PFSK-1 (cell line): ENCODE measurements at regions not wholly inside any gene's neighbourhood (a gene's known extent, or its start where the extent isn't known, plus 50 kb on each side); places are given as distances from the start of the nearest gene placed in this dataset.

Experiments used
- POLR2AphosphoS5 ChIP-seq: IDR thresholded peaks from 2 replicates; pipeline ENCODE4 v1.6.1; 2012; ENCODE audit warnings: low read depth, mild to moderate bottlenecking, control low read depth, low read length, moderate library complexity
- SIN3A ChIP-seq: IDR thresholded peaks from 2 replicates; pipeline ENCODE4 v1.6.1; 2012; ENCODE audit warnings: mild to moderate bottlenecking, low read length, moderate library complexity, borderline replicate concordance; ENCODE audit not compliant: insufficient read depth

GRCh38 chr10:62457196-62457595 lies 83.0 kb downstream of the ZNF365 start:
- TF ChIP-seq SIN3A, result no peak
- no peak for TF ChIP-seq POLR2AphosphoS5
